Sigmoid colon (tissue), 3 donors: ENCODE measurements at regions not wholly inside any gene's neighbourhood (a gene's known extent, or its start where the extent isn't known, plus 50 kb on each side); places are given as distances from the start of the nearest gene placed in this dataset.

Experiments used
- POLR2A ChIP-seq, 2 donors: fragments of 450-650 bp; IDR thresholded peaks; one replicate each; pipeline ENCODE4 v1.6.1; 2016; ENCODE audit warnings: antibody characterized with exemption in 2 of 2, mild to moderate bottlenecking in 2 of 2, moderate library complexity in 2 of 2
- TF ChIP-seq, protein P1 (sequence below), 4 experiments: fragments of 450-650 bp in 3 of 4; fragments of 200-600 bp in 1 of 4; IDR thresholded peaks; one replicate each; pipeline ENCODE4 v1.5.1; 2016 to 2019; ENCODE audit warnings: antibody characterized with exemption in 4 of 4, mild to moderate bottlenecking in 3 of 4, moderate library complexity in 2 of 4

DNA sequence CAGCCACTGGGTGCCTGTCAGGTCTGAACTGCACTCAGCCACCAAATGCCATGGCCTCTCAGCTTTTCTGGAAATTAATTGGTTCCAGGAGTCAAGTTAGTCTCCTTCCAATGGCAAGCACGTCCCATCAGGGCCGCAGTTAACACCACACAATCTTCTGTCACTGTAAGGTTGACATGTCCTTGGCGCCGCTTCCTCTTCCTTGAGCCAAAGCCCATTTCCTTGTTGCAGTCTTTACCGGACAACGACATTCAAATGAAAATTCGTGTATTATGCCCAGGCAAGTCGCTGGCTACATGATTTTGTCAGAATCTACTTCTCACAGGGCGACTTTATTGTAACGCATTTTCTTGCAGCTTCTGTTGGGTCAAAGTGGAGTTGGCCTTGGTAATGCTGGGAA lies 430.6 kb upstream of the KAZN start:
- TF ChIP-seq, protein P1, sequence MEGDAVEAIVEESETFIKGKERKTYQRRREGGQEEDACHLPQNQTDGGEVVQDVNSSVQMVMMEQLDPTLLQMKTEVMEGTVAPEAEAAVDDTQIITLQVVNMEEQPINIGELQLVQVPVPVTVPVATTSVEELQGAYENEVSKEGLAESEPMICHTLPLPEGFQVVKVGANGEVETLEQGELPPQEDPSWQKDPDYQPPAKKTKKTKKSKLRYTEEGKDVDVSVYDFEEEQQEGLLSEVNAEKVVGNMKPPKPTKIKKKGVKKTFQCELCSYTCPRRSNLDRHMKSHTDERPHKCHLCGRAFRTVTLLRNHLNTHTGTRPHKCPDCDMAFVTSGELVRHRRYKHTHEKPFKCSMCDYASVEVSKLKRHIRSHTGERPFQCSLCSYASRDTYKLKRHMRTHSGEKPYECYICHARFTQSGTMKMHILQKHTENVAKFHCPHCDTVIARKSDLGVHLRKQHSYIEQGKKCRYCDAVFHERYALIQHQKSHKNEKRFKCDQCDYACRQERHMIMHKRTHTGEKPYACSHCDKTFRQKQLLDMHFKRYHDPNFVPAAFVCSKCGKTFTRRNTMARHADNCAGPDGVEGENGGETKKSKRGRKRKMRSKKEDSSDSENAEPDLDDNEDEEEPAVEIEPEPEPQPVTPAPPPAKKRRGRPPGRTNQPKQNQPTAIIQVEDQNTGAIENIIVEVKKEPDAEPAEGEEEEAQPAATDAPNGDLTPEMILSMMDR (IDR thresholded peaks at IDR 0.05): no peak
- no peak for TF ChIP-seq POLR2A (IDR thresholded peaks at IDR 0.05)
